ENCODE measurements at regions not wholly inside any gene's neighbourhood (a gene's known extent, or its start where the extent isn't known, plus 50 kb on each side); places are given as distances from the start of the nearest gene placed in this dataset.

DNA sequence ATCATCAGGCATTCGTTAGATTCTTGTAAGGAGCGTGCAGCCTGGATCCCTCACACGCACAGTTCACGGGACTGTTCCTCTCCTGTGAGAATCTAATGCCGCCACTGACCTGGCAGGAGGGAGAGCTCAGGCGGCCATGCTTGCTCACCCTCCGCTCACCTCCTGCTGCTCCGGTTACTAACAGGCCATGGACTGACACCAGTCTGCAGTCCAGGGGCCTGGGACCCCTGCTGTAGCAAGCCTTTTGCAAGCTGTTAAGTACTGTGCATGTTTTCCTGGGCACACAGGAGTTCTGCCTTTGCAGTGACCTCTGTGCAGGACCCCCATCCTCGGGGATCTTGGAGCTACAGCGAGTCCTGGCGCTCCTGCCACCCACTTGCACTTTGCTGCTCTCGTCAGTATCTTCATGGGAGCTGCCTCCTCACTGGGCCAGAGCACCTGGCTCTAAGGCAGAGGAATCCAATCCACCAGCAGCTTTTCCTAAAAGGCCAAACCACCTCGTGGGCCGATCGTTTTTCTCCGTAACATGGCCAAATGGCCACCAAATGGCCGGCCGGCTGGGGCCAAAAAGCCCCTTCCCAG, 230.6 kb downstream of the FOXL1 start:
- no peak for TF ChIP-seq ZNF274 (IDR thresholded peaks at IDR 0.05; ENCODE audit: low read depth, low read length)
- TF ChIP-seq YY1 (IDR thresholded peaks at IDR 0.05; ENCODE audit: insufficient read depth, insufficient read length), result no peak
